ENCODE measurements at regions not wholly inside any gene's neighbourhood (a gene's known extent, or its start where the extent isn't known, plus 50 kb on each side); places are given as distances from the start of the nearest gene placed in this dataset.

DNA sequence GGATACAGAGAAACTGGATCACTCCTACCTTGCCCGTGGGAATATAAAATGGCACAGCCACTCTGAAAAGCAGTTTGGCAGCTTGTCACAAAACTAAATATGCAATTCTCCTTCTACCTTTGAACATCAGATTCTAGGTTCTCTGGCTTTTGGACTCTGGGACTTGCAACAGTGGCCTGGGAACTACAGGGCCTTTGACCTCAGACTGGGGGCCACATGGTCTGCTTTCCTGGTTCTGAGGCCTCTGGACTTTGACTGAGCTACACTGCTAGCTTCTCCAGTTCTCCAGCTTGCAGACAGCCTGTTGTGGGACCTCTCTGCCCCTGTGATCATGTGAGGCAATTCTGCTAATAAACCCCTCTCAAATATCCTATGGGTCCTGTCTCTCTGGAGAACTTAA is 168.8 kb downstream of the CDH26 start:
- DNase-seq (ENCODE audit: low read depth), result no peak

DNA sequence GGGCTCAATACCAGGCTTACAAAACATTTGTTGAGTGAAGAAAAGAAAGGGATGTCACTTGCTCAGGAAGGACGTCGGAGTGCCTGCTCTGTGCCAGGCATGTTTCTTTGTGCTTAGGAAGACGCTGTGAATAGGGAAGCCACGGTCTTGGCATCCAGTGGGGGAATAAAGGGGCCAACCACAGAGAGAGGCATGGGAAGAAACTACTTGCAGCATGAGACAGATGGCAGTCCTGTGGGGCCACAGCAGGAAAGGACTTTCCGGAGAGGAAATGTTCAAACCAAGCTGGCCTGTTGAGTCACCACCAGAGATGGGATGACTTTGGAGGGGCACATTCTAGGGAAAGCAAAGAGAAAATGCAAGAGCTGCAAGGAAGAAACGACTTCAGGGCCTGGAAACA is 173.2 kb downstream of the CDH26 start:
- peak; percentile 56 for DNase-seq (ENCODE audit: low read depth)

DNA sequence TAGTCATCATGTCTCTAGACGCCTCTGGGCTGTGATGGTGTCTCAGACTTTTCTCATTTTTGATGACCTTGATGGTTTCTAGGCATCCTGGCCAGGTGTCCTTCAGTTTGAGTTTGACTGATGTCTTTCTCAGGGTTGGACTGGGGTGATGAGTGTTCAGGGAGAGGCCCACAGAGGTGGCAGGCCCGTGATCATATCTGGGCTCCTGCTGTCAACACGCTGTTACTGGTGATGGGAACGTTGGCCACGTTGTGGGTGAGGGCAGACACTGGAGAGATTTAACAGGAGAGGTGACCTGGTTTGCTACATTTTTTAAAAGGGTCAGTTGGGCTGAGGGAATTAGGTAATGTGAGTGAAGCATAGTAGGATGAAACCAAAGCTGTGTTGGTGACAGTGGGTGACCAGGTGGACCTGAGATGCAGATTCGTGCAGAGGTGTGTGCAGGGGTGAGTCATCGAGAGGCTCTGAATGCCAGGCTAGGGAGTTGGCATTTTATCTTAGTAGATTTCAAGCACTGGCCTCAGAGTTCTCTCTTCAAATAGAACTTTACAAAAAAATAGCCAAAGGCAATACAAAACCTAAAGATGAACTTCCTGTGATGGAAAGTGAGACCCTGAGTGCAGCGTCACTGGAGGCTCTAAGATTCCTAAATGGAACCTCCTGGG is 174.1 kb downstream of the CDH26 start:
- DNase-seq (ENCODE audit: low read depth), result no peak

DNA sequence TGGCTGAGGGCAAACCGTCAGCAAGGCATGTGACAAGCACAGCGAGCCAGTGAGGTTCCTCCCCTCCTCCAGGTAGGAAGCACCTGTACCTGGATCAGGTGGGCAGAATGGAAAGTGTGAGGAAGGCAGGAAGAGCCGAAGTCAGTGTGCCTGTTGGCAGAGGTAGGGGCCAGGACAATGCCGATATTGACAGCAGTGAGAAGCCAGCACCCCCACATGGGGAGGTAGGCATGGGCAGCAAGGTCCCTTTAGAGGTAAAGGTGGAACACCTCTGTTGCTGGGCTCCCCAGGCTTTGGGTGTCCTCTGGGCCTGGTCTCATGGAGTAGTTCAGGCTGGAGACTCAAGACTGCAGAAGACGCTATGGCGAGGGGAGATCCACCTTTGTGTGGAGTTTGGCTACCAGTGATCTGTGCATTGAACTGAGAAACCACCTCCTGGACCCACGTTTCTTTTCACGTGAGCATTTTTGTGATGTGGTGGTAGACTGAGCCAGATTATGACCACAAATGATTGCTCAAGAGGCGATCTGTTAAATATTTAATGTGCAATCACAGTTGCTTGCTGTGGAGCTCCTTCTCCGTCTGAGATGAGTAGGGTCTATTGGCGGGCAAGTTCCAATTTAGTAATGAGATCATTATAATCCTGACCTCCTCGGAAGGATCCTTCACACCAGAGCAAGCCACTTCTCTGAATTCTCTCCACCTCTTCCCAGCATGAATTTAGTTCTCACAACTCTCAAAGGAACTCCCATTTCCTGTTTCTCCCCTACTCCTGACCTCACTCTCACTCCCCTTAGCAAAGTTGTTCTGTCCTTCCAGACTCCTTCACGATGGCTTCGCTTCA is 174.8 kb downstream of the CDH26 start:
- no peak for DNase-seq (ENCODE audit: low read depth)

DNA sequence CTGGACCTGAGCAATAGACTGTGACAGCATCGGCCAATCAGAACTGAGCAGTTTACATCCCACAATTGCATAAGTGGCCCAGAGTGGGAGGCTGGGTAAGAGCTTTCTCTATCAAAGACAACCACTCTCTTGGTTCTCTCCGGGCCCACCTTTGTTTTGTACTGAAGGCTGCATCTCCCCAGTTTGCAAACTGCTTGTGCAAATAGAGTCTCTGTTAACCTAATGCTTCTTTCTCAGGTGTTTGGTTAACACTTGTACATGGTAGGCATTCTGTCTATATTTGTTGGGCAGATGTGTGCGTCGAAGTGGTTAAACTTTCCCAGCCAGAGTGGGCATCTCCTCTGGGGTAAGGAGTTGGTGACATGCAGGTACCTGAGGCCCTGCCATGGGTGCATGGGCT is 177.1 kb downstream of the CDH26 start:
- DNase-seq (ENCODE audit: low read depth), result no peak

DNA sequence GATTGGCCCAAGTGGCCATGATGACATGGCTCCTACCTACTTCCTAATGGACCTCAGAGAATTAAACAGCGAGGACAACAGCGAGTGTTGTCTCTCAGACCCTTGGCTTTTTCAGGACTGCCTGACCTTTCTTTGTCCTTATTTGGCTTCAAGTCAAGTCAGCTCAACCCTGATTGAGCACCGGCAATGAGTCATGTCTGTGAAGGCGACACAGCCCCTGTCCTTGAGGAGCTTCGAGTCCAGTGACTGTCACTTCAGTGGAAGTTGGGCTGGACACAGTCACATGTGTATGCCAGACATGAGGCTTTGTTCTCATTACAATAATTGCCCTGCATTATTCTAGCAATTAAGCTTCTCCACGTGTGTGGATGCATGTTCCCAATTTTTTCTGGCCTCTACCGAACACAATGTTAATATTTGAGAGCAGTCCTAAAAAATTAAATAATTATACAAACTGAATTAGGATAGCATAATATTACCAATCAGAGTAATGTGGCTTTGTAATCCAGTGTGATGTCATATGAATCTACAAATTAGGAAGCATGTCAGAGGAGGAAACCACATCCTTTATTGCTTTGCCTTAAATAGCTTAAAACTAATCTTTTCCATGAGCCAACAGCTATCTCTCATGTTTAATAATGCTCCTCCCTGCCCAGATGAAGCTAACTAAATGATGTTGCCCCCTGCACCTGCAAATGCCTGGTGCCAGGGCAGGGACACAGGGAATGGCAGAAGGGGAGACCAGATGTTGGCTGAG is 178.6 kb downstream of the CDH26 start:
- no peak for DNase-seq (ENCODE audit: low read depth)

DNA sequence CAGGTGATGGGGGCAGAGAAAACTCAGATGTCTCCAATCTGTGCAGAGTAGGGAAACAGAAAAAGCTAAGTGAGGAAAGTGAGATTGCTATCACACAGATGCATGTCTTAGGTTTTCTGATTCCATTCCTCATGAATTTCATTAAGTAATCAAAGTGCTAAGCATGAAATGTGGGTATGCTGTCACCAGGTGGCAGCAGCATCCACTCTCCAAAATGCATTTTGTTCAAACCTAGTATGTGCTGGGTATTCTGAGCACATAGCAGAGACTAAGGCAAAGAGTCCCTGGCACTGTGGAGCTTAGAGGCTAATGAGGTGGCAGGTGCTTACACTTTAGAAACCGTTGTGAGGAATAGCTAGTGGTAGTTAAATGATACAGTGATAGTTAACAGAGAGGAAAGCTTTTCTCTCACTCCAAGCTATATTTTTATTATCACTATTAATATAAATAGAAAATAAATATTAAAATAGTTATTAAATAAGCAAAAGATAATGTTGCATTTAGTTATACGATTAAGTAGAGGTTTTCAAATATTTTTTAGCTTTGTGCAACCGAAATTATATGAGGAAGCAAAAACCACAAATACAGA is 179.5 kb downstream of the CDH26 start:
- peak; percentile 44 for DNase-seq (ENCODE audit: low read depth)

DNA sequence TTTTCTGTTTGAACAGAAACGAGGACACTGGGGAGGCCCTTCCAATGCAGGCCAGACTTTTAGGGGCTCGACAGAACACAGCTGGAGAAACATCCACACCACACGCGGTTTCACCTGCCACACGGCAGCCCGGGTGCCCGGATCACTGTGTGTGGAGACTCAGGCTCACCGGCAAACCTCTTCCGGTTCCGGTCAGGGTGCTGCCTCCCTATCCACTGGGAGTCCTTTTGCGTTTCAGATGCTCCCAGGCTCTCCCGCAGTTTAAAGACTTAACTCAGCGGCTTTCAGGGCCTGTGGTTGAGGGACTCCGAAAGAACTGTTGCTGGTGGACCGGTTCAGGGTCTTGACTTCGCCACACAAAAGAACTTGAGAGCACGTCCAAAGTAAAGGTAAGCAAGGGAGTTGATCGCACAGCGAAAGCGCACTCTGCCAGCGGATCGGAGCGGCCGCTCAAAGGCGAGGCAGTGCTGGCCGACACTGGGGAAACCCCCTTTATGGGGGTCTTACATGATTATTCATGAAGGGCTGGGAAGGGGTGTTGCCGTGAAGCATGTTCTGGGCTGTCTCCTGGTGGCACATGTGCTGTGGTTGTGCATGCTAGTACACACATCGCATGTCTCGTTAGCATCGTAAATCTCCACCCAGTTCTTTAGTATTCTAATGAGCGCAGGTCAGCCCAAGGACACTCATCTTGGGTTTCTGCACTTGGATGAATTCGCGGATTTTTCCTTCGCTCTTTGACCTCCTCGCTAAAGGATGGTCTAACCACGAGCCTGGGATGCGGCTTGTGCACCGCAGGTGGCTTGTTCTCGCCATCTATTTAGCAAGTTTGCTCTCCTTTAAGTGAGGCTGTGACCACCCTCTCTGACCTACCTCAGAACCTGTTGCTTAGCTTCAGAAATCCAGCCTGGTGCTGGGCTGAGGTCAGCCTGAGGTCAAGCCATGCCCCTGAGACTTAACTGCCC is 180.3 kb downstream of the CDH26 start:
- DNase-seq (ENCODE audit: low read depth), result peak; percentile 44

DNA sequence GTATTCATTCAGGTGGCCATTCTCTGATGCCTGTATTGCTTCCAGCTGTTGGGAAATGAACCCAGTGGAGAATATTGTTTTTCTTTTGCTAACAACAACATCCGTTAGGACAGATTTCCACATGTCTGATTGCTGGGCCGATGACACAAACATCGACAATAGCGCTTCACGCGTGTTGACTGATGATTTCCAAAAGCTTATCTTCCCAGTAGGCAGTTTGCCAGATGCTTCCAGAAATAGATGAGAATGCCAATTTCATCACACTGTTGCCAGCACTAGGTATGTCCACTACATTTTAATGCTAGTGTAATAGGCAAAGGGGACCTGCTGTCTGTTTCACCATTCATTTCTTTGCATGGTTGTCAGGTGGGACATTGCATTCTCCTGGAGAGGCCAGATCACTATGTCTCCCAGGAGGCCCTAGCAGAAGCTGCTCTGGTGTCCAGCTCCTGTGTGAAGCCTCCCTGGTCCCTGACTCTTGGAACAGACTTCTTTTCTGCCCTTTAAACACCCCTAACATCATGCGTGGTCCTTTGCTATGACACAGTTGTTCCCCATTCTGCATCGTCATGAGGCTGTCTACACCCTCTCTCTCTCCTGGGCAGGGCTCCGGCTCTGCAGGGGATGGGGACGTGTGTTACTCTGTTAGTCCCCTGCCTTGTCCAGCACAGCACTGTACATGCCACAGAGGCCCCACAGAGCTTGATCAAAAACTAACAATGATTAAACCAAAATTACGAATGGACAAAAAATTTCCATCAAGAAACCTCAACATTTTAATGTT is 181.6 kb downstream of the CDH26 start:
- no peak for DNase-seq (ENCODE audit: low read depth)

DNA sequence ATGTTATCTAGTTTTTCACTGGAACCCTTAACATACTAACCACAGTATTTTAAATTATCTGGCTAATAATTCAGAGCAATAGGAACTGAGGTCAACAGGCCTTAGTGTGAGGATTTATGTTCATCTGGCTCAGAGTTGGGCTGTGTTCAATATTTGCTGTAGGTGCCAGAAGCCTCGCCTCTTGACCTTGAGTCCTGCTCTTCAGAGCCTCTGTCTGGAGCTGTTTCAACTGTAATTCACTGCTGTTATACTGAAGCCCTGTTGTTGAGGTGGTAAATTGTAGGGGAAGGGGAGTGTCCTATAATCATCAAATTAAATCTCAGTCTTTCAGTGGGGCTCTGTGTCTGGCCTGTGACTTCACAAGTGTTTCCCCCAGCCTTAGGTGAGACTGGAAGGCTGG is 184.4 kb downstream of the CDH26 start:
- DNase-seq (ENCODE audit: low read depth), result no peak

DNA sequence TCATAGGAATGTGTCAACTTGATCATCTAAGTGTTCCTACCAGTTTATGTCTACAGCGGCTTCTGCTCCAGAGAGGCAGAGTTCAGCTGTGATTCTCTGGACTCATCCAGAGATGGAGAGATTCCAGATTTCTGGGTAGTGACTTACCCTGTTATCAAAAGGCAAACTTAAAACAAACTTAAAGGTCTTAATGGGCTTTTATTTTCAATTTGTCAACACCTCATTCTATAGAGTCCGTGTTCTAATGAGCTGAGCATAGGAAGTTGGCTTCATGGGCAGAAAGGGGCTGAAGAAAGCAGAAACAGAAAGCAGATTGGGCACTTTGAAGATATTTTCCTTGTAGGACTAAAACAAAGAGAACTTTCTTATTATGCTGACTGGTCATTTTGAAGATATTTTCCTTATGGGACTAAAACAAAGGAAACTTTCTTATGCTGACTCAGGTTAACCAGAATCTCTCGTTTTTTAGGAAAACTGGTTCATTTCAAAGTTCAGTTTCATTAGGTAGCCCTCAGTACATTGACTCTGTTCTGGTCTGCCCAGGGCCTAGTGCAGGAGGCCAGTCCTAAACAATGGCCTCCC is 185.1 kb downstream of the CDH26 start:
- no peak for DNase-seq (ENCODE audit: low read depth)

DNA sequence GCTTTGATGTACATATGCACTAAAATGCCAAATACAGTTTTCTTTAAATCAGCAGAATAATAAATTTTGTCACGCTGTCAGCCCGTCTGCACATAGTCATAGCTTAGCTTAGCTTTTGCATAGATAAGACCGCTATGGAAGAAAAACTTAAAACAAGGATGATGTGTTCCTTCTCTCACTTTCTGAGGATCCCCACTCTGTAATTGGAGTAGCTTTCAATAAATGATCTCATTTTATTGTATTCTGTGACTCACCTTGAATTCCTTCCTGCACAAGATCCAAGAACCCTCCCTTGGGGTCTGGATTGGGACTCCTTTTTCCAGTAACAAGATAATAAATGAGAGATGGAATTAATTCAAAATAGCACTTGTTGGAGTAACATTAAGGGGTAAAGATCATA is 186.2 kb downstream of the CDH26 start:
- peak; percentile 18 for DNase-seq (ENCODE audit: low read depth)

DNA sequence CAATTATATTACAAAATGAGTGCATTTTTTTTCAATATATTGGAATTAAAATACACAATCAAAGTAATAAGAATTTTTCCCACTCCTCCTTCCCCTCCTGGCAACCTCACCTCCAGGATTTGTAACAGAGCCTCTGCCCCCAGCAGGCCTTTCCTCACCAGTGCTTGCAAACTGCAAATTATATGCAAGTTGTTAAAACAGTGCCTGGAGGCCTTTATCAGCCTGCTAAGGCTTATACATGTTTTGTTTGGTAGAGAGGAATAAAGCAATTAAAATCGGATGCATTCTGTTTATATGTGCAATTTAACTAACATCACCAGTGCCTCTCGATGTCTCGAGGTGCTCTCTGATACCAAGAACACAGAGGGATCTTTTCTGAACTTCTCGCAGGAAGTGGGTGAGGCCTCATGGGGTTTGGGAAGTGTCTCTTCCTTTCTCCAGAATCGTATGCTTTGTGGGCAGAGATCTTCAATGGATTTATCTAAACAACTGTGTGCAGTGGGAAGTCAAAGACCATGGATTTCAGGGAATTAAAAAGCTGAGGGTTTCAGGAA is 186.8 kb downstream of the CDH26 start:
- no peak for DNase-seq (ENCODE audit: low read depth)

DNA sequence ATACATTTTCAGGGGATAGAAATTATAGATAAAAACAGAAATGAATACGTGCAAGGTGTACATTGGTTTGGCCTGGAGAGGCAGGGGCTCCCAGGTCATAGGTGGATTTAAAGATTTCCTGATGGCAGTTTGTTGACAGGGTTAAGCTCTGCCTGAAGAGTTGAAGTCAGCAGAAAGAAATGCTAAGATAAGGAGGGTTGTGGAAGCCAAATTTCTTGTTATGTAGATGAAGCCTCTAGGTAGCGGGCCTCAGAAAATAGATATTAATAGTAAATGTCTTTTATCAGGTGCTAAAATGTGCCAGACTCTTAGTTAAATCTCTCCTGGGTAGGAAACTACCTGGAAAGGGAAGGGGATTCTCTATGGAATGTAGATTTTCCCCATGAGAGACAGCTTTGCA is 188.8 kb downstream of the CDH26 start:
- DNase-seq (ENCODE audit: low read depth), result no peak

DNA sequence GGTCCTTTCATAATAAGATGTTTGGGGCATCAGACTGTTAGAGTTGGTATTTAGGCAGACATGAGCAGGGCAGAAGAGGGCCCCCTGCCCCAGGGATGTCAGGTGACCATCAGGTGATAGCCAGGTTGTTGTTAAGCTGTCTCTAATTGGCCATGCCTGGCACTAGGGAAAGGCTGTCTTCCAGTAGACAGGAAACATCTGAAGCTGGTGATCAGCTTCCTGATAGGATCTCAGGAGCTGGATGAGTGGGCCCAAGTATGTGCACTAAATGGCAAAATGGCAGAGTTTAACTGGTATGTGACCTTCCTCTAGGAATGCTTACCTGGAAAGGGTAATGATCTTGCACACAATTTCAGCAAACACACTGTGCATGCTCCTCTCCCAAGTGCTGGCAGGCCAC is 190.7 kb downstream of the CDH26 start:
- no peak for DNase-seq (ENCODE audit: low read depth)

DNA sequence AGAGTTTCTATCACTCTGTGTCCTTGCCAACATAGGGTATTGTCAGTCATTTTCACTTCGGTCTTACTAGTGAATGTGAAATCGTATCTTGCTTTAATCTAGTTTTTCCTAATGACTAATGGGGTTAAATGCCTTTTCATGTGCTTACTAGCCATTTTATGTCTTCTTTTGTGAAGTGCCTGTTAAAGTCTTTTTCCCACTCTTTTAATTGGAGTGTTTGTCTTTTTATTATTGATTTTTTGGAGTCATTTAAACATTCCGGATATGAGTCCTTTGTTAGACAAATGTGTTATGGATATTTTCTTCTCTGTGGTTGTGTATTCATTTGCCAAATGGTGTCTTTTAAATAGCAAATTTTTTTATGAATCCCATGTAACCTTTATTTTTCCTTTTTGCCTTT is 194.6 kb downstream of the CDH26 start:
- no peak for DNase-seq (ENCODE audit: low read depth)

DNA sequence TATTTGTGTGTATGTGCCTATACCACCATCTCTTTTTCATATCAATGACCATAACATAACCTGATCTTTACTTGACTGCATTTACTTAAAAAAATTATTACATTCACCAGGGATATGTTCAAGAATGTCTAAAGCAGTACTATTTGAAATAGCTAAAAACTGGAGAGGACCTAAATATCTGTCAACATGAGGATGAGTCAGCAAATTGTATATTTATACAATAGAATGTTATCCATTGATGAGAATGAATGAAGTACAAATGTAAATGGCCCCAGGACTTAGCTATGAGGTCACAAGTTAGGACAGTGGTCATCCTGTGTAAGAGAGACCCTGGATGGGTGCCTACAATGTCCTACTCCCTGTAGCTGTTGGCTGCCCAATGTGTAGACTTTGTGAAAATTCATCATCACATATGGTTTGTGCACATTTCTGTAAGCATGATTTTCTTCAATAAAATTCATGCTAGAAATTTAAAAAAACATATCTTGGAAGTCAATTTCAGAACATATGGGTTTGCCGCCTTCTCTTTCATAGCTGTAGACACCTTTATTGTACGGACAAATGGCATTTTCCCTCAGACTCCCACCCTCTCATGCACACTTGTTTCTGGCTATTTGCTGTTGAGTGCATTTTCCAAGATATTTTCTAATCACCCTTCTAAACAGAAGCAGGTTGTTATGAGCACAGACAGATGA is 202.4 kb downstream of the CDH26 start:
- no peak for DNase-seq (ENCODE audit: low read depth)

DNA sequence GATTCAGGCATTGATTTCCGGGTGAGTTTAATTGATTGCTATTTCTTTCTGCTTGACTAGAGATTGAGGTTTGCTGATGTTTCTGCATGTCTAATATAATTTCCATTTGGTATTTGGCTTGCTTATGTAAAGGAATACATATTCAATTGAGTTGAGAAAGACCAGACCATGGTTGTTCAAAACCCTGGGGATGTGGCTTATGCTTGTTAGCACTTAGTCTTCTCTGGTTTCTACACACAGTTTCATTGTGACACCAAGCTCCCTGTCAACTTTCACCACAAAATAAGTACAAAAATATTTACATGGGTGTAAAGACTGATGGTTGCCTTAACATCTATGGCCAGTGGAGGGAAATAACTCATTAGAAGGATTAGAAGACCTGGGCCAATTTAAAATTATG is 209.6 kb downstream of the CDH26 start:
- DNase-seq (ENCODE audit: low read depth), result no peak

DNA sequence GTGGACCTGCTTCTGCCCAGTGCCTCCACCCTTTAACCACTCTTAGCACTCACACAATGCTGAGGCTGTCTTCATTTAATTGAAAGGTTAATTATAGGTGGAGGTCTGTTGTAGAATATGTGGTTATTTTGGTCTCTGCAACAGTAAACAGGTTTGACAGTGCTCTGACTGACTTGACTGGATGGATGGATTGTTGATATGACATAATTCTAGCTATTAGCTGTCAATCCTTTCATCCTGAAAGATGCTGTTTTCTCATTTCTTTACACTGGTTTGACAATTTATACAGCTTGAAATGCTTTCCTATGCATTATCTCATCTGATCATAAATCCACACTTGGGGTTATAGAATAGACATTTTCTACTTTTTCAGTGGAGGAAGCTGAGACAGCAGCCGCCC is 210.7 kb downstream of the CDH26 start:
- DNase-seq (ENCODE audit: low read depth), result no peak

Measured in Daoy (cell line).